Neural cell (in vitro differentiated cells): ENCODE measurements at regions not wholly inside any gene's neighbourhood (a gene's known extent, or its start where the extent isn't known, plus 50 kb on each side); places are given as distances from the start of the nearest gene placed in this dataset.

ENCODE experiments used
- CTCF ChIP-seq: fragments of 450-650 bp; IDR thresholded peaks from 2 replicates; pipeline ENCODE4 v1.5.1; 2014; ENCODE audit warnings: antibody characterized with exemption, mild to moderate bottlenecking, moderate library complexity; ENCODE audit not compliant: poor library complexity, severe bottlenecking
- EP300 ChIP-seq: fragments of 450-650 bp; conservative IDR thresholded peaks from 2 replicates; pipeline ENCODE4 v1.6.1; 2014; ENCODE audit warnings: antibody characterized with exemption, mild to moderate bottlenecking, moderate library complexity; ENCODE audit not compliant: poor library complexity, severe bottlenecking
- EZH2 ChIP-seq: fragments of 200-600, 300-800 bp; shearing (Covaris generic), sonication (generic); IDR thresholded peaks from 2 replicates; pipeline ENCODE4 v1.6.1; 2014; ENCODE audit warnings: antibody characterized with exemption, low read length, borderline replicate concordance, mild to moderate bottlenecking; ENCODE audit not compliant: insufficient read depth, poor library complexity, severe bottlenecking
- MXI1 ChIP-seq: fragments of 450-650 bp; conservative IDR thresholded peaks from 2 replicates; pipeline ENCODE4 v1.6.1; 2014; ENCODE audit warnings: antibody characterized with exemption, mild to moderate bottlenecking; ENCODE audit not compliant: poor library complexity, severe bottlenecking
- POLR2AphosphoS5 ChIP-seq: IDR thresholded peaks from 2 replicates; pipeline ENCODE4 v1.6.1; 2012
- RAD21 ChIP-seq: fragments of 450-650 bp; conservative IDR thresholded peaks from 2 replicates; pipeline ENCODE4 v1.6.1; 2014; ENCODE audit warnings: antibody characterized with exemption, mild to moderate bottlenecking, moderate library complexity
- REST ChIP-seq: IDR thresholded peaks from 2 replicates; pipeline ENCODE4 v1.6.1; 2012; ENCODE audit warnings: borderline replicate concordance
- TAF1 ChIP-seq: IDR thresholded peaks from 2 replicates; pipeline ENCODE4 v1.6.1; 2012; ENCODE audit warnings: low read depth

- TF ChIP-seq CTCF (no peak), EZH2 (no peak), RAD21 (no peak), TAF1 (no peak), REST (no peak), POLR2AphosphoS5 (no peak), EP300 (no peak), MXI1 (no peak)
Observed at GRCh38 chr10:6925146-6925545, 345.1 kb upstream of the PRKCQ start.
